ENCODE measurements at regions not wholly inside any gene's neighbourhood (a gene's known extent, or its start where the extent isn't known, plus 50 kb on each side); places are given as distances from the start of the nearest gene placed in this dataset.
A peak's percentile ranks its signal among the peaks of the same experiment; 100 is the strongest.

- intact Hi-C loops (cut with DNase I) = no loop called here
- Histone ChIP-seq H3K4me3 (ENCODE audit: low read length in 2 of 2) (no peak overlapping the region), H3K27me3 (ENCODE audit: control insufficient read depth in 1 of 2, insufficient read depth in 2 of 2, low read length in 1 of 2) (no peaks in the 10 kb centered on the region), H3K36me3 (ENCODE audit: control insufficient read depth in 1 of 2, insufficient read depth in 2 of 2, low read length in 1 of 2) (no peaks in the 10 kb centered on the region), H3K27ac (ENCODE audit: low read depth in 1 of 2, low read length in 2 of 2) (no peak overlapping the region), H3K9me3 (ENCODE audit: control insufficient read depth, low read length) (no peaks in the 10 kb centered on the region), H3K4me1 (ENCODE audit: control insufficient read depth in 1 of 2, insufficient read depth in 2 of 2, low read length in 2 of 2) (no peaks in the 10 kb centered on the region)
- no peak for DNase-seq
- ATAC-seq (ENCODE audit: low FRiP score) = no peak
- WGBS, 2 donors = 83 to 85% methylated on average over 8 of the region's 8 CpGs
Observed at GRCh38 chr5:172565455-172565854, 75.6 kb upstream of the NEURL1B start.

- no peaks in the 10 kb centered on the region for H3K4me1 ChIP-seq (ENCODE audit: control insufficient read depth in 1 of 2, insufficient read depth in 2 of 2, low read length in 2 of 2)
- DNase-seq (no peak), ATAC-seq (ENCODE audit: low FRiP score) (no peak)
- no peaks in the 10 kb centered on the region for H3K36me3 ChIP-seq (ENCODE audit: control insufficient read depth in 1 of 2, insufficient read depth in 2 of 2, low read length in 1 of 2)
- H3K9me3 ChIP-seq (ENCODE audit: control insufficient read depth, low read length) = no peaks in the 10 kb centered on the region
- H3K27ac ChIP-seq (ENCODE audit: low read depth in 1 of 2, low read length in 2 of 2) = no peak overlapping the region
- intact Hi-C loops (cut with DNase I) = no loop called here
- H3K4me3 ChIP-seq (ENCODE audit: low read length in 2 of 2) = no peak overlapping the region
- 90 to 92% methylated on average over 4 of the region's 4 CpGs for WGBS, 2 donors
- H3K27me3 ChIP-seq (ENCODE audit: control insufficient read depth in 1 of 2, insufficient read depth in 2 of 2, low read length in 1 of 2) = no peaks in the 10 kb centered on the region
Observed at GRCh38 chr5:172564883-172565282, 76.2 kb upstream of the NEURL1B start.

GRCh38 chr5:172564188-172564587 is 76.9 kb upstream of the NEURL1B start:
- WGBS, 2 donors = 84 to 87% methylated on average over 11 of the region's 11 CpGs
- no peak for ATAC-seq (ENCODE audit: low FRiP score)
- Histone ChIP-seq H3K27ac (ENCODE audit: low read depth in 1 of 2, low read length in 2 of 2) (no peak overlapping the region), H3K27me3 (ENCODE audit: control insufficient read depth in 1 of 2, insufficient read depth in 2 of 2, low read length in 1 of 2) (no peaks in the 10 kb centered on the region), H3K9me3 (ENCODE audit: control insufficient read depth, low read length) (no peaks in the 10 kb centered on the region), H3K4me3 (ENCODE audit: low read length in 2 of 2) (no peak overlapping the region), H3K4me1 (ENCODE audit: control insufficient read depth in 1 of 2, insufficient read depth in 2 of 2, low read length in 2 of 2) (no peaks in the 10 kb centered on the region), H3K36me3 (ENCODE audit: control insufficient read depth in 1 of 2, insufficient read depth in 2 of 2, low read length in 1 of 2) (no peaks in the 10 kb centered on the region)
- DNase-seq = no peak
- intact Hi-C loops (cut with DNase I) = no loop called here

GRCh38 chr5:172562443-172562842 is 78.6 kb upstream of the NEURL1B start:
- intact Hi-C loops (cut with DNase I) = no loop called here
- no peaks in the 10 kb centered on the region for H3K36me3 ChIP-seq (ENCODE audit: control insufficient read depth in 1 of 2, insufficient read depth in 2 of 2, low read length in 1 of 2)
- ATAC-seq (ENCODE audit: low FRiP score) = no peak
- H3K4me3 ChIP-seq (ENCODE audit: low read length in 2 of 2) = no peak overlapping the region
- 87 to 89% methylated on average over 8 of the region's 8 CpGs for WGBS, 2 donors
- H3K9me3 ChIP-seq (ENCODE audit: control insufficient read depth, low read length) = no peaks in the 10 kb centered on the region
- no peak for DNase-seq
- H3K27me3 ChIP-seq (ENCODE audit: control insufficient read depth in 1 of 2, insufficient read depth in 2 of 2, low read length in 1 of 2) = no peaks in the 10 kb centered on the region
- H3K27ac ChIP-seq (ENCODE audit: low read depth in 1 of 2, low read length in 2 of 2) = no peak overlapping the region
- no peaks in the 10 kb centered on the region for H3K4me1 ChIP-seq (ENCODE audit: control insufficient read depth in 1 of 2, insufficient read depth in 2 of 2, low read length in 2 of 2)

DNA sequence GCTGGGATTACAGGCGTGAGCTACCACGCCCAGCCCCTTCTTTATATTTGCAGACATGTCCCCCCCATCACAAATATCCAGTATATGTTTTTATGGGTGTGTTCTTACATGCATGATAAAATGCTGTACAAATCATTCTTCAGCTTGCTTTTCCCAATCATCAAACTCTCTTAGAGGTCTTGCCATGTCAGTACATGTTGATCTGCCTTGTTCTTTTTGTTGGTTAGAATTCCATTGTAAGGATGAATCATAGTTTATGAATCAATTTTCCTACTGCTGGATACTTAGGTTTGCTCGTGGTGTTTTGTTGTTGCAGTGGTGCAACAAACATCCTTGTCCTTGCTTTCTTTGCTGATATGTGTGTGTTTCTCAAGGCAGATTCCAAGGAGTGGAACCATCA is 79.9 kb upstream of the NEURL1B start:
- Histone ChIP-seq H3K9me3 (ENCODE audit: control insufficient read depth, low read length) (no peaks in the 10 kb centered on the region), H3K36me3 (ENCODE audit: control insufficient read depth in 1 of 2, insufficient read depth in 2 of 2, low read length in 1 of 2) (no peaks in the 10 kb centered on the region), H3K4me3 (ENCODE audit: low read length in 2 of 2) (no peak overlapping the region), H3K4me1 (ENCODE audit: control insufficient read depth in 1 of 2, insufficient read depth in 2 of 2, low read length in 2 of 2) (no peaks in the 10 kb centered on the region), H3K27ac (ENCODE audit: low read depth in 1 of 2, low read length in 2 of 2) (no peak overlapping the region), H3K27me3 (ENCODE audit: control insufficient read depth in 1 of 2, insufficient read depth in 2 of 2, low read length in 1 of 2) (no peaks in the 10 kb centered on the region)
- ATAC-seq (ENCODE audit: low FRiP score) = no peak
- WGBS, 2 donors = 86 to 87% methylated on average over 3 of the region's 3 CpGs
- no peak for DNase-seq
- intact Hi-C loops (cut with DNase I) = no loop called here

GRCh38 chr5:172559004-172559932 is 81.8 kb upstream of the NEURL1B start:
- no peak overlapping the region for H3K27ac ChIP-seq (ENCODE audit: low read depth in 1 of 2, low read length in 2 of 2)
- no peak for ATAC-seq (ENCODE audit: low FRiP score)
- peak overlapping the region; percentile 51 to 55 for H3K4me3 ChIP-seq (ENCODE audit: low read length in 2 of 2)
- H3K36me3 ChIP-seq (ENCODE audit: control insufficient read depth in 1 of 2, insufficient read depth in 2 of 2, low read length in 1 of 2) = no peaks in the 10 kb centered on the region
- no peaks in the 10 kb centered on the region for H3K27me3 ChIP-seq (ENCODE audit: control insufficient read depth in 1 of 2, insufficient read depth in 2 of 2, low read length in 1 of 2)
- H3K9me3 ChIP-seq (ENCODE audit: control insufficient read depth, low read length) = no peaks in the 10 kb centered on the region
- peak in 1 of 2 donors; percentile 74 for DNase-seq
- H3K4me1 ChIP-seq (ENCODE audit: control insufficient read depth in 1 of 2, insufficient read depth in 2 of 2, low read length in 2 of 2) = no peaks in the 10 kb centered on the region
- 33 to 40% methylated on average over 23 of the region's 23 CpGs for WGBS, 2 donors
- intact Hi-C loops (cut with DNase I) = no loop called here

GRCh38 chr5:172558076-172558976 is 82.7 kb upstream of the NEURL1B start:
- peak overlapping the region in 1 of 2 donors; percentile 55 for H3K4me3 ChIP-seq (ENCODE audit: low read length in 2 of 2)
- DNase-seq (peak in 1 of 2 donors; percentile 64), ATAC-seq (ENCODE audit: low FRiP score) (no peak)
- no peaks in the 10 kb centered on the region for H3K36me3 ChIP-seq (ENCODE audit: control insufficient read depth in 1 of 2, insufficient read depth in 2 of 2, low read length in 1 of 2)
- intact Hi-C loops (cut with DNase I) = no loop called here
- H3K27ac ChIP-seq (ENCODE audit: low read depth in 1 of 2, low read length in 2 of 2) = no peak overlapping the region
- 65 to 66% methylated on average over 17 of the region's 17 CpGs for WGBS, 2 donors
- no peaks in the 10 kb centered on the region for H3K27me3 ChIP-seq (ENCODE audit: control insufficient read depth in 1 of 2, insufficient read depth in 2 of 2, low read length in 1 of 2)
- no peaks in the 10 kb centered on the region for H3K4me1 ChIP-seq (ENCODE audit: control insufficient read depth in 1 of 2, insufficient read depth in 2 of 2, low read length in 2 of 2)
- H3K9me3 ChIP-seq (ENCODE audit: control insufficient read depth, low read length) = no peaks in the 10 kb centered on the region

DNA sequence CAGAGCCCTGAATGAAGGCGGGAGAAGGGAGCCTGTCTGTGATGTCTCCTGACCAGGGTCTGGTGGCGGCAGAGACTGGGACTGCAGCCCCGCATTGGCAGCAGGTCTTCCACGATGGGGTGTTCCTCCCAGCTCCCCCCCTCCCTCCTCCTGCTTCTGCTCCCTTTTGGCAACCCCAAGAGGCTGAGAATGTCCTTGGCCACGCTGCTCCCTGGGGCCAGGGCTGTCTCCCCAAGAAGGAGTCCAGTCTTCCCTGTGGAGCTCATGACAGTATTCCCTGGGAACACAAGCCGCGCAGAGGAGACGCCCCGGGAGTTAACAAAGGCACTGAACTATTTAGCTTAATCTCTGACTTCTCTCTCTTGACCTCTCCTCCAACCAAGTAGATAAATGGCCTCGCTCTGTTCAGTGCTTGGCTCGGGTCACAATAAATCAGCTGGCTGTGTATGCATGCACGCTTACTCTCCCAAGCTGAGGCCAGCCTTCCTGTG is 84.0 kb upstream of the NEURL1B start:
- ATAC-seq (ENCODE audit: low FRiP score) = peak; percentile 27
- 30 to 39% methylated on average over 12 of the region's 12 CpGs for WGBS, 2 donors
- intact Hi-C loops (cut with DNase I) = no loop called here
- no peaks in the 10 kb centered on the region for H3K9me3 ChIP-seq (ENCODE audit: control insufficient read depth, low read length)
- no peaks in the 10 kb centered on the region for H3K27me3 ChIP-seq (ENCODE audit: control insufficient read depth in 1 of 2, insufficient read depth in 2 of 2, low read length in 1 of 2)
- no peaks in the 10 kb centered on the region for H3K4me1 ChIP-seq (ENCODE audit: control insufficient read depth in 1 of 2, insufficient read depth in 2 of 2, low read length in 2 of 2)
- no peak overlapping the region for H3K4me3 ChIP-seq (ENCODE audit: low read length in 2 of 2)
- DNase-seq = peak in 1 of 2 donors; percentile 64
- no peaks in the 10 kb centered on the region for H3K36me3 ChIP-seq (ENCODE audit: control insufficient read depth in 1 of 2, insufficient read depth in 2 of 2, low read length in 1 of 2)
- H3K27ac ChIP-seq (ENCODE audit: low read depth in 1 of 2, low read length in 2 of 2) = no peak overlapping the region
